ENCODE measurements at regions not wholly inside any gene's neighbourhood (a gene's known extent, or its start where the extent isn't known, plus 50 kb on each side); places are given as distances from the start of the nearest gene placed in this dataset.
"Not testable (repeated sequence)": the region's sequence is repeated elsewhere in the genome, so short reads cannot be mapped to it uniquely, and the experiment has no call there.

DNA sequence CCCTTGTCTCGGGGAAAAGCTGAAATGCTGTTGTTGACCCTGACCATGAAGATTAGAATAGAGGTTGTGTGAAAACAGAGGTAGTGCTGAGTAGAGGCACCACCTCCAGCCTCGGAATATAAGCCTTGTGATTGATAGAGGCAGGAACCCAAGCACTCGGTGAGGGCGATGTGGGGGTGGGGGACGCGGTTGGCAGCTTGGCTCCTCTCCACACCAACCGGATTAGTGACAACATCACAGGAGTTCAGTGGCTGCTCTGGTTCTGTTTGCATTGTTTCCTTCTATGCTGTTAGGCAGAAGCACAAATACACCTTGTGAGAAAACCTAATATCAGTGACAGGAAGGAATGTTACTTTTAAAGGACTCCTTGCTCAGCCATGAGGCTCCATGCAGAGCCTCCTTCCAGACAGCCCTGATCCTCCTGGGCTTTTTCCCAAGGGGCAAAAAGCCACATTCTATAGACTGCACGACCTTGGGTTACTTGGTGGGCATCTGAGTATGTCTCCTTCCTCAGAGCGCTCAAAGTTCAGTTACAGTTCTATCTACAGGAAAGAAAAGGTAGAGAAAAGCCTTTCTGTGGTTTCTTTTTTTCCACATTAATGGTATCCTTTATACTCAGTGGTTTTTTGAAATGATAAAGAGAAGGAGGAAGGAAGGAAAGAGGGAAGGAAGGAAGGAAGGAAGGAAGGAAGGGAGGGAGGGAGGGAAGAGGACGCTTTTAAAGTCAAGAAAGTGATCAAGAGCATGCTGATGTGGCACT lies 150.4 kb upstream of the NOCT start:
- H3K27me3 ChIP-seq (ENCODE audit: control insufficient read depth in 3 of 3, insufficient read depth in 3 of 3, low read depth in 1 of 3, low read length in 3 of 3): peaks cover 0 to 2% (median 0%) of the 10 kb centered on the region in 3 experiments
- no peak overlapping the region for H3K9ac ChIP-seq (ENCODE audit: low read depth, low read length, poor library complexity)
- H3K14ac ChIP-seq (ENCODE audit: low read length): no peak overlapping the region
- H3K79me1 ChIP-seq (ENCODE audit: low read depth, low read length): no peaks in the 10 kb centered on the region
- no peak overlapping the region for H3K4me3 ChIP-seq (ENCODE audit: low read length in 2 of 2)
- H4K91ac ChIP-seq (ENCODE audit: low read depth, low read length, poor library complexity): no peak overlapping the region
- no peak for DNase-seq (ENCODE audit: low spot score)
- H3K23ac ChIP-seq (ENCODE audit: low read depth, low read length, poor library complexity): no peak overlapping the region
- H3K27ac ChIP-seq (replicated peaks; ENCODE audit: low read length): no peak overlapping the region
- H3K18ac ChIP-seq (ENCODE audit: low read length): no peak overlapping the region
- H2BK12ac ChIP-seq (ENCODE audit: low read length): no peak overlapping the region
- H2BK120ac ChIP-seq (ENCODE audit: low read depth, low read length): no peak overlapping the region
- no peak overlapping the region for H2BK15ac ChIP-seq (ENCODE audit: low read length)
- peaks cover 0 to 2% of the 10 kb centered on the region in 2 donors for H3K9me3 ChIP-seq (replicated peaks in 1 of 2; ENCODE audit: control insufficient read depth in 2 of 2, insufficient read depth in 1 of 2, low read depth in 1 of 2, low read length in 2 of 2)
- H2AFZ ChIP-seq (ENCODE audit: low read length): no peak overlapping the region
- WGBS, 2 donors (ENCODE audit: extremely low coverage in 2 of 2, insufficient read length in 2 of 2, insufficient replicate concordance in 1 of 2): no CpG with 5 or more reads among the region's 10 CpGs
- H4K8ac ChIP-seq (ENCODE audit: low read depth, low read length): no peak overlapping the region
- H3K36me3 ChIP-seq (replicated peaks in 1 of 2; ENCODE audit: control insufficient read depth in 2 of 2, insufficient read depth in 2 of 2, low read length in 2 of 2): no peaks in the 10 kb centered on the region
- H3K4me2 ChIP-seq (ENCODE audit: insufficient read depth, low read length, poor library complexity, severe bottlenecking): no peak overlapping the region
- no peak overlapping the region for H2BK5ac ChIP-seq (ENCODE audit: low read length)
- H3K4me1 ChIP-seq (ENCODE audit: control insufficient read depth in 2 of 2, insufficient read depth in 1 of 2, low read depth in 1 of 2, low read length in 2 of 2): peaks cover 0 to 8% of the 10 kb centered on the region in 2 donors
- no peak overlapping the region for H3K4ac ChIP-seq (ENCODE audit: low read length)
- H2AK5ac ChIP-seq (ENCODE audit: low read depth, low read length): no peak overlapping the region

DNA sequence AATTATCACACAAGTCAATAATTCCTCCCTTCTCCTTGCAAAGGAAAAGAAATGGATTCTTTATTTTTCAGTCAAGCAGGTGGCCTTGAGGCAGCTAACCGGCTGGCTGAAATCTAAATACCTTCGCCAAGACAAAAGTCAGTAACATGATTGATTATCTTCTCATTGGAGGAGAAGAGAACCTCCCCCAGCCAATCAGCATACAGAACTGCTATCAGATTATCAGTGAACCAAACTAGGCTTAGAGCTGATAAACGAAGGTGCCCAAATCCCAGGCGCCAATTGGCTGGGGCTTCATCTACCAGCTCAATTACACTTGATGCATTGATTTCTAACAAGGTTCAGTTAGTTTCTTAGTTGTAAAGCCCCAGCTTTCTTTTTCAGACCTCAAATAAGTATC lies 152.4 kb upstream of the NOCT start:
- no peaks in the 10 kb centered on the region for H3K79me1 ChIP-seq (ENCODE audit: low read depth, low read length)
- no peak overlapping the region for H2AK5ac ChIP-seq (ENCODE audit: low read depth, low read length)
- H4K8ac ChIP-seq (ENCODE audit: low read depth, low read length): no peak overlapping the region
- no peak overlapping the region for H4K91ac ChIP-seq (ENCODE audit: low read depth, low read length, poor library complexity)
- no CpG with 5 or more reads among the region's 4 CpGs for WGBS, 2 donors (ENCODE audit: extremely low coverage in 2 of 2, insufficient read length in 2 of 2, insufficient replicate concordance in 1 of 2)
- H3K36me3 ChIP-seq (replicated peaks in 1 of 2; ENCODE audit: control insufficient read depth in 2 of 2, insufficient read depth in 2 of 2, low read length in 2 of 2): no peaks in the 10 kb centered on the region
- no peak overlapping the region for H3K4ac ChIP-seq (ENCODE audit: low read length)
- H3K4me3 ChIP-seq (ENCODE audit: low read length in 2 of 2): no peak overlapping the region
- no peak overlapping the region for H2BK5ac ChIP-seq (ENCODE audit: low read length)
- no peak overlapping the region for H3K23ac ChIP-seq (ENCODE audit: low read depth, low read length, poor library complexity)
- peaks cover 0 to 2% (median 0%) of the 10 kb centered on the region in 3 experiments for H3K27me3 ChIP-seq (ENCODE audit: control insufficient read depth in 3 of 3, insufficient read depth in 3 of 3, low read depth in 1 of 3, low read length in 3 of 3)
- H3K18ac ChIP-seq (ENCODE audit: low read length): no peak overlapping the region
- H2AFZ ChIP-seq (ENCODE audit: low read length): no peak overlapping the region
- H3K9ac ChIP-seq (ENCODE audit: low read depth, low read length, poor library complexity): no peak overlapping the region
- peaks cover 0 to 8% of the 10 kb centered on the region in 2 donors for H3K4me1 ChIP-seq (ENCODE audit: control insufficient read depth in 2 of 2, insufficient read depth in 1 of 2, low read depth in 1 of 2, low read length in 2 of 2)
- H2BK120ac ChIP-seq (ENCODE audit: low read depth, low read length): no peak overlapping the region
- H2BK12ac ChIP-seq (ENCODE audit: low read length): no peak overlapping the region
- peaks cover 0 to 2% of the 10 kb centered on the region in 2 donors for H3K9me3 ChIP-seq (replicated peaks in 1 of 2; ENCODE audit: control insufficient read depth in 2 of 2, insufficient read depth in 1 of 2, low read depth in 1 of 2, low read length in 2 of 2)
- H3K27ac ChIP-seq (replicated peaks; ENCODE audit: low read length): no peak overlapping the region
- no peak overlapping the region for H3K4me2 ChIP-seq (ENCODE audit: insufficient read depth, low read length, poor library complexity, severe bottlenecking)
- H2BK15ac ChIP-seq (ENCODE audit: low read length): no peak overlapping the region
- H3K14ac ChIP-seq (ENCODE audit: low read length): no peak overlapping the region
- no peak for DNase-seq (ENCODE audit: low spot score)

DNA sequence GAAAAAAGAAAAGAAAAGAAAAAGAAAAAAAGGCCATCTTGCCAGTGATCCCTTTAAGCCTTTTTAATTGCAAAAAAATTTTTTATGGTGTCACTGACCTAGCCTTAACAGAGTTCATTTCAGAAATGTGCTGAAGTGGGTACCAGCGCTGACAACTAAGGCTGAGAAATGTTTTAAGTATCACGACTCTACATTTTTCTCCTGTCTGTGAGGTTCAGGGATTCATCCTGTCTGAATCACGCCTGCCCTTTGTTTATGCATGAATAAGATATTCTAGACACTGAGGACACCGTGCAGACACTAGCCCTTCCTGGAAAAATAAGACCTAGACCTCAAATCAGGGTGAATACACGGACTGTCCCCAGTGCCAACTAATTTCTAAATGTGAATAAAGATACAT lies 154.4 kb upstream of the NOCT start:
- Histone ChIP-seq H3K9me3 (replicated peaks in 1 of 2; ENCODE audit: control insufficient read depth in 2 of 2, insufficient read depth in 1 of 2, low read depth in 1 of 2, low read length in 2 of 2) (no peaks in the 10 kb centered on the region), H3K79me1 (ENCODE audit: low read depth, low read length) (no peaks in the 10 kb centered on the region), H2BK5ac (ENCODE audit: low read length) (no peak overlapping the region), H4K8ac (ENCODE audit: low read depth, low read length) (no peak overlapping the region), H3K4ac (ENCODE audit: low read length) (no peak overlapping the region), H3K14ac (ENCODE audit: low read length) (no peak overlapping the region), H3K4me3 (ENCODE audit: low read length in 2 of 2) (no peak overlapping the region), H3K23ac (ENCODE audit: low read depth, low read length, poor library complexity) (no peak overlapping the region), H2AK5ac (ENCODE audit: low read depth, low read length) (no peak overlapping the region), H4K91ac (ENCODE audit: low read depth, low read length, poor library complexity) (no peak overlapping the region), H3K27ac (replicated peaks; ENCODE audit: low read length) (no peak overlapping the region), H2AFZ (ENCODE audit: low read length) (no peak overlapping the region), H2BK12ac (ENCODE audit: low read length) (no peak overlapping the region), H3K36me3 (replicated peaks in 1 of 2; ENCODE audit: control insufficient read depth in 2 of 2, insufficient read depth in 2 of 2, low read length in 2 of 2) (no peaks in the 10 kb centered on the region), H3K4me2 (ENCODE audit: insufficient read depth, low read length, poor library complexity, severe bottlenecking) (no peak overlapping the region), H3K4me1 (ENCODE audit: control insufficient read depth in 2 of 2, insufficient read depth in 1 of 2, low read depth in 1 of 2, low read length in 2 of 2) (peaks cover 0 to 2% of the 10 kb centered on the region in 2 donors), H2BK15ac (ENCODE audit: low read length) (no peak overlapping the region), H3K27me3 (ENCODE audit: control insufficient read depth in 3 of 3, insufficient read depth in 3 of 3, low read depth in 1 of 3, low read length in 3 of 3) (no peaks in the 10 kb centered on the region), H3K9ac (ENCODE audit: low read depth, low read length, poor library complexity) (no peak overlapping the region), H2BK120ac (ENCODE audit: low read depth, low read length) (no peak overlapping the region), H3K18ac (ENCODE audit: low read length) (no peak overlapping the region)
- DNase-seq (ENCODE audit: low spot score): no peak
- no CpG with 5 or more reads among the region's 5 CpGs for WGBS, 2 donors (ENCODE audit: extremely low coverage in 2 of 2, insufficient read length in 2 of 2, insufficient replicate concordance in 1 of 2)

DNA sequence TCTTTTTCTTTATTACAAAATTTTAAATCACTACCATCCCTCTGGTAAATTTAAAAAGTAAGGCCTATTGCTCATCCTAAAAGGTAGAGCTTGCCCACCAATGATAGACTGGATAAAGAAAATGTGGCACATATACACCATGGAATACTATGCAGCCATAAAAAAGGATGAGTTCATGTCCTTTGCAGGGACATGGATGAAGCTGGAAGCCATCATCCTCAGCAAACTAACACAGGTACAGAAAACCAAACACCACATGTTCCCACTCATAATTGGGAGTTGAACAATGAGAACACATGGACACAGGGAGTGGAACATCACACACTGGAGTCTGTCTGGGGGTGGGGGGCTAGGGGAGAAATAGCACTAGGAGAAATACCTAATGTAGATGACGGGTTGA lies 155.2 kb upstream of the NOCT start:
- no CpG with 5 or more reads among the region's 1 CpG for WGBS, 2 donors (ENCODE audit: extremely low coverage in 2 of 2, insufficient read length in 2 of 2, insufficient replicate concordance in 1 of 2)
- not testable (repeated sequence) for H3K9me3 ChIP-seq (replicated peaks in 1 of 2; ENCODE audit: control insufficient read depth in 2 of 2, insufficient read depth in 1 of 2, low read depth in 1 of 2, low read length in 2 of 2); H3K4ac ChIP-seq (ENCODE audit: low read length); H3K18ac ChIP-seq (ENCODE audit: low read length); H2BK15ac ChIP-seq (ENCODE audit: low read length); H3K4me1 ChIP-seq (ENCODE audit: control insufficient read depth in 2 of 2, insufficient read depth in 1 of 2, low read depth in 1 of 2, low read length in 2 of 2); H2AK5ac ChIP-seq (ENCODE audit: low read depth, low read length); H3K36me3 ChIP-seq (replicated peaks in 1 of 2; ENCODE audit: control insufficient read depth in 2 of 2, insufficient read depth in 2 of 2, low read length in 2 of 2); DNase-seq (ENCODE audit: low spot score); H2BK12ac ChIP-seq (ENCODE audit: low read length); H3K27ac ChIP-seq (replicated peaks; ENCODE audit: low read length); H2AFZ ChIP-seq (ENCODE audit: low read length); H3K9ac ChIP-seq (ENCODE audit: low read depth, low read length, poor library complexity); H2BK5ac ChIP-seq (ENCODE audit: low read length); H4K91ac ChIP-seq (ENCODE audit: low read depth, low read length, poor library complexity); H3K4me3 ChIP-seq (ENCODE audit: low read length in 2 of 2); H4K8ac ChIP-seq (ENCODE audit: low read depth, low read length); H3K79me1 ChIP-seq (ENCODE audit: low read depth, low read length); H3K23ac ChIP-seq (ENCODE audit: low read depth, low read length, poor library complexity); H3K14ac ChIP-seq (ENCODE audit: low read length); H2BK120ac ChIP-seq (ENCODE audit: low read depth, low read length); H3K27me3 ChIP-seq (ENCODE audit: control insufficient read depth in 3 of 3, insufficient read depth in 3 of 3, low read depth in 1 of 3, low read length in 3 of 3); H3K4me2 ChIP-seq (ENCODE audit: insufficient read depth, low read length, poor library complexity, severe bottlenecking)

Measured in neuronal stem cell (in vitro differentiated cells).